Mammary epithelial cell (primary cell): ENCODE measurements at regions not wholly inside any gene's neighbourhood (a gene's known extent, or its start where the extent isn't known, plus 50 kb on each side); places are given as distances from the start of the nearest gene placed in this dataset.

Experiments
- CTCF ChIP-seq, 2 donors: IDR thresholded peaks in 1 of 2; conservative IDR thresholded peaks in 1 of 2; 2 replicates each; pipeline ENCODE4 v1.5.1; 2011 to 2012; ENCODE audit warnings: inconsistent platforms in 2 of 2, low read length in 2 of 2, mild to moderate bottlenecking in 2 of 2, control low read depth in 1 of 2, low read depth in 1 of 2; ENCODE audit not compliant: insufficient read depth in 1 of 2; ENCODE audit errors: extremely low read depth in 1 of 2
- EZH2 ChIP-seq: IDR thresholded peaks from 2 replicates; pipeline ENCODE4 v1.6.1; 2012; ENCODE audit warnings: low read length, inconsistent platforms, borderline replicate concordance

- TF ChIP-seq EZH2 (no peak), CTCF (conservative IDR thresholded peaks at IDR 0.05 in 1 of 2, IDR thresholded peaks at IDR 0.05 in 1 of 2; ENCODE audit: extremely low read depth in 1 of 2, insufficient read depth in 1 of 2, low read depth in 1 of 2, low read length in 2 of 2) (no peak)
These were observed 417.0 kb downstream of the ZNF521 start for GRCh38 chr18:24935008-24935407.
